GM23338 (cell line): ENCODE measurements at regions not wholly inside any gene's neighbourhood (a gene's known extent, or its start where the extent isn't known, plus 50 kb on each side); places are given as distances from the start of the nearest gene placed in this dataset.

ENCODE experiments used
- ATAC-seq: fragments of 200-7000 bp; cut with Tn5 transposase; 3 replicates; pipeline ENCODE4 v1.9.1; 2020
- DNase-seq: peaks from one replicate; pipeline ENCODE4 v3.0.0-alpha.2; 2015; ENCODE audit warnings: low spot score
- H2AFZ ChIP-seq: fragments of 200-600 bp; sonication (generic); 2 replicates; pipeline ENCODE4 v1.8.0; 2016; ENCODE audit warnings: antibody characterized with exemption, mild to moderate bottlenecking, moderate library complexity
- H3F3A ChIP-seq: fragments of 200-600 bp; sonication (generic); replicated peaks from 2 replicates; pipeline ENCODE4 v1.8.0; 2017; ENCODE audit warnings: antibody characterized with exemption, mixed run types, low read depth
- H3K27ac ChIP-seq: fragments of 200-600 bp; sonication (generic); 2 replicates; pipeline ENCODE4 v1.6.1; 2016; ENCODE audit warnings: low read depth
- H3K27me3 ChIP-seq: fragments of 200-600 bp; sonication (generic); 2 replicates; pipeline ENCODE4 v1.8.0; 2016; ENCODE audit warnings: mild to moderate bottlenecking, mixed run types, moderate library complexity; ENCODE audit not compliant: insufficient read depth
- H3K36me3 ChIP-seq: fragments of 200-600 bp; sonication (generic); 2 replicates; pipeline ENCODE4 v1.8.0; 2016; ENCODE audit warnings: mild to moderate bottlenecking; ENCODE audit not compliant: insufficient read depth
- H3K4me1 ChIP-seq: fragments of 200-600 bp; sonication (generic); 2 replicates; pipeline ENCODE4 v1.8.0; 2016; ENCODE audit warnings: mild to moderate bottlenecking, moderate library complexity; ENCODE audit not compliant: insufficient read depth
- H3K4me2 ChIP-seq: fragments of 200-600 bp; sonication (generic); 2 replicates; pipeline ENCODE4 v1.7.1; 2017; ENCODE audit warnings: mixed run types
- H3K4me3 ChIP-seq: fragments of 200-600 bp; sonication (generic); 2 replicates; pipeline ENCODE4 v1.6.1; 2016; ENCODE audit warnings: mixed run types
- H3K79me2 ChIP-seq: fragments of 200-600 bp; sonication (generic); replicated peaks from 2 replicates; pipeline ENCODE4 v1.8.0; 2017; ENCODE audit warnings: mild to moderate bottlenecking; ENCODE audit not compliant: insufficient read depth
- H3K9me2 ChIP-seq: fragments of 200-600 bp; sonication (generic); 2 replicates; pipeline ENCODE4 v1.8.0; 2017; ENCODE audit not compliant: insufficient read depth
- H4K20me1 ChIP-seq: fragments of 200-600 bp; sonication (generic); replicated peaks from 2 replicates; pipeline ENCODE4 v1.8.0; 2017; ENCODE audit warnings: mild to moderate bottlenecking; ENCODE audit not compliant: insufficient read depth
- H3K27ac Mint-ChIP-seq: 2 replicates; pipeline ENCODE4 v1.8.0; 2020; ENCODE audit warnings: inconsistent platforms, mild to moderate bottlenecking, moderate library complexity, mixed read lengths
- H3K27me3 Mint-ChIP-seq: 3 replicates; pipeline ENCODE4 v1.8.0; 2022; ENCODE audit warnings: low read depth, mild to moderate bottlenecking, moderate library complexity, mixed read lengths, inconsistent platforms; ENCODE audit not compliant: insufficient read depth, poor library complexity
- H3K36me3 Mint-ChIP-seq: 3 replicates; pipeline ENCODE4 v1.8.0; 2021; ENCODE audit warnings: low read depth, mild to moderate bottlenecking, inconsistent platforms, moderate library complexity, mixed read lengths
- H3K4me1 Mint-ChIP-seq: 3 replicates; pipeline ENCODE4 v1.8.0; 2020; ENCODE audit warnings: mild to moderate bottlenecking, inconsistent platforms, mixed read lengths
- H3K4me3 Mint-ChIP-seq: 3 replicates; pipeline ENCODE4 v1.8.0; 2021; ENCODE audit warnings: moderate library complexity, mild to moderate bottlenecking, inconsistent platforms, mixed read lengths
- H3K9me3 Mint-ChIP-seq: 3 replicates; pipeline ENCODE4 v1.8.0; 2020; ENCODE audit warnings: moderate library complexity, mild to moderate bottlenecking, inconsistent platforms, mixed read lengths
- CREB1 ChIP-seq: fragments of 250-450 bp; sonication (Bioruptor Pico); IDR thresholded peaks from 2 replicates; pipeline ENCODE4 v1.5.0; 2020; ENCODE audit warnings: low read depth, mild to moderate bottlenecking, moderate library complexity
- EZH2 ChIP-seq: fragments of 200-600 bp; sonication (generic); IDR thresholded peaks from one replicate; pipeline ENCODE4 v1.8.0; 2017; ENCODE audit warnings: antibody characterized with exemption, mild to moderate bottlenecking, low read depth; ENCODE audit not compliant: unreplicated experiment
- EZH2phosphoT487 ChIP-seq: fragments of 200-600 bp; sonication (generic); IDR thresholded peaks from one replicate; pipeline ENCODE4 v1.8.1; 2018; ENCODE audit warnings: antibody characterized with exemption; ENCODE audit not compliant: unreplicated experiment
- JUNB ChIP-seq: IDR thresholded peaks from one replicate; pipeline ENCODE4 v1.6.1; 2016; ENCODE audit warnings: antibody characterized with exemption; ENCODE audit not compliant: unreplicated experiment
- NANOG ChIP-seq: IDR thresholded peaks from 2 replicates; pipeline ENCODE4 v1.6.1; 2016; ENCODE audit warnings: antibody characterized with exemption, borderline replicate concordance
- STAT1 ChIP-seq: IDR thresholded peaks from one replicate; pipeline ENCODE4 v1.6.1; 2016; ENCODE audit warnings: antibody characterized with exemption; ENCODE audit not compliant: unreplicated experiment
- ZNF114 ChIP-seq: fragments of 250-450 bp; sonication (Bioruptor Pico); IDR thresholded peaks from 2 replicates; pipeline ENCODE4 v1.5.0; 2020; ENCODE audit warnings: mild to moderate bottlenecking, moderate library complexity
- TF ChIP-seq, protein P1 (sequence below): fragments of 250-450 bp; sonication (Bioruptor Pico); IDR thresholded peaks from 2 replicates; pipeline ENCODE4 v1.5.0; 2020; ENCODE audit warnings: mild to moderate bottlenecking, moderate library complexity

DNA sequence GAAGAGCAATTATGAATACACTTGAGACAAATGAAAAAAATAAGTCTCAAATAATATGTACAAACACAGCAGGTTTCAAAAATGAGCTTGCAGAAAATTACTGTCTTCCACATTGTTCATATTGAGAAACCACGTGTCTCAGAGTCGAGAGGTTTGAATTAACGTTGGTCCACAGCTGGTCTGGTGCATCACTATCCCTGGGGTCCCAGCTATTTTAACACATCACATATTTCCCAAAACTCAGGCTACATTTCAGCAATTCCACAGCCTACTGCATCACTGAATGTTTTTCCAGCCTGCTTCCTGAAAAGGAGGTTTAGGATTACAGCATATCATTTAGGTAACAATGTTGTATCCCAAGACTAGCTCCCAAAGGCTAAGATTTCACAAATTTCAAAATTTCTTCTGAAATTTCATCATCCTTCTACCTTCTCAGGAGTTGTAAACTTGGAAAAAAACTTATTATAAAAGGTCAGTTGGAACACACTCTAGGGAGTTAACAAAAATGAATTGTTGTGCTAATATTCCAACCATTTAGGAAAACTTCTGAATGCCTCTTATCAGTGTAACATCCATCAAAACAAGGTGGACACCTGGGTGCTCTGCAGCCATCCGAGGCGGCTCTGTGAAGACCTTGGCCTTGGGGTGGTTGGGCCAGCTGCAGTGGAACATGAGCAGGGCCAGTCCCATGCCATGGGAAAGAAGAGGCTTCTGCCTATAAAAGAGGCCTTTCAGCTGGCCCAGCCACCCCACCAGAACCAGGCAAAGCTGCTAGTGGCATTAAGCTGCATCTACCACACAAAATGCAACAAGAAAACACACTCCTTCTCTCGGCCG is 198.1 kb upstream of the RBBP8 start (continued):
- TF ChIP-seq, protein P1, sequence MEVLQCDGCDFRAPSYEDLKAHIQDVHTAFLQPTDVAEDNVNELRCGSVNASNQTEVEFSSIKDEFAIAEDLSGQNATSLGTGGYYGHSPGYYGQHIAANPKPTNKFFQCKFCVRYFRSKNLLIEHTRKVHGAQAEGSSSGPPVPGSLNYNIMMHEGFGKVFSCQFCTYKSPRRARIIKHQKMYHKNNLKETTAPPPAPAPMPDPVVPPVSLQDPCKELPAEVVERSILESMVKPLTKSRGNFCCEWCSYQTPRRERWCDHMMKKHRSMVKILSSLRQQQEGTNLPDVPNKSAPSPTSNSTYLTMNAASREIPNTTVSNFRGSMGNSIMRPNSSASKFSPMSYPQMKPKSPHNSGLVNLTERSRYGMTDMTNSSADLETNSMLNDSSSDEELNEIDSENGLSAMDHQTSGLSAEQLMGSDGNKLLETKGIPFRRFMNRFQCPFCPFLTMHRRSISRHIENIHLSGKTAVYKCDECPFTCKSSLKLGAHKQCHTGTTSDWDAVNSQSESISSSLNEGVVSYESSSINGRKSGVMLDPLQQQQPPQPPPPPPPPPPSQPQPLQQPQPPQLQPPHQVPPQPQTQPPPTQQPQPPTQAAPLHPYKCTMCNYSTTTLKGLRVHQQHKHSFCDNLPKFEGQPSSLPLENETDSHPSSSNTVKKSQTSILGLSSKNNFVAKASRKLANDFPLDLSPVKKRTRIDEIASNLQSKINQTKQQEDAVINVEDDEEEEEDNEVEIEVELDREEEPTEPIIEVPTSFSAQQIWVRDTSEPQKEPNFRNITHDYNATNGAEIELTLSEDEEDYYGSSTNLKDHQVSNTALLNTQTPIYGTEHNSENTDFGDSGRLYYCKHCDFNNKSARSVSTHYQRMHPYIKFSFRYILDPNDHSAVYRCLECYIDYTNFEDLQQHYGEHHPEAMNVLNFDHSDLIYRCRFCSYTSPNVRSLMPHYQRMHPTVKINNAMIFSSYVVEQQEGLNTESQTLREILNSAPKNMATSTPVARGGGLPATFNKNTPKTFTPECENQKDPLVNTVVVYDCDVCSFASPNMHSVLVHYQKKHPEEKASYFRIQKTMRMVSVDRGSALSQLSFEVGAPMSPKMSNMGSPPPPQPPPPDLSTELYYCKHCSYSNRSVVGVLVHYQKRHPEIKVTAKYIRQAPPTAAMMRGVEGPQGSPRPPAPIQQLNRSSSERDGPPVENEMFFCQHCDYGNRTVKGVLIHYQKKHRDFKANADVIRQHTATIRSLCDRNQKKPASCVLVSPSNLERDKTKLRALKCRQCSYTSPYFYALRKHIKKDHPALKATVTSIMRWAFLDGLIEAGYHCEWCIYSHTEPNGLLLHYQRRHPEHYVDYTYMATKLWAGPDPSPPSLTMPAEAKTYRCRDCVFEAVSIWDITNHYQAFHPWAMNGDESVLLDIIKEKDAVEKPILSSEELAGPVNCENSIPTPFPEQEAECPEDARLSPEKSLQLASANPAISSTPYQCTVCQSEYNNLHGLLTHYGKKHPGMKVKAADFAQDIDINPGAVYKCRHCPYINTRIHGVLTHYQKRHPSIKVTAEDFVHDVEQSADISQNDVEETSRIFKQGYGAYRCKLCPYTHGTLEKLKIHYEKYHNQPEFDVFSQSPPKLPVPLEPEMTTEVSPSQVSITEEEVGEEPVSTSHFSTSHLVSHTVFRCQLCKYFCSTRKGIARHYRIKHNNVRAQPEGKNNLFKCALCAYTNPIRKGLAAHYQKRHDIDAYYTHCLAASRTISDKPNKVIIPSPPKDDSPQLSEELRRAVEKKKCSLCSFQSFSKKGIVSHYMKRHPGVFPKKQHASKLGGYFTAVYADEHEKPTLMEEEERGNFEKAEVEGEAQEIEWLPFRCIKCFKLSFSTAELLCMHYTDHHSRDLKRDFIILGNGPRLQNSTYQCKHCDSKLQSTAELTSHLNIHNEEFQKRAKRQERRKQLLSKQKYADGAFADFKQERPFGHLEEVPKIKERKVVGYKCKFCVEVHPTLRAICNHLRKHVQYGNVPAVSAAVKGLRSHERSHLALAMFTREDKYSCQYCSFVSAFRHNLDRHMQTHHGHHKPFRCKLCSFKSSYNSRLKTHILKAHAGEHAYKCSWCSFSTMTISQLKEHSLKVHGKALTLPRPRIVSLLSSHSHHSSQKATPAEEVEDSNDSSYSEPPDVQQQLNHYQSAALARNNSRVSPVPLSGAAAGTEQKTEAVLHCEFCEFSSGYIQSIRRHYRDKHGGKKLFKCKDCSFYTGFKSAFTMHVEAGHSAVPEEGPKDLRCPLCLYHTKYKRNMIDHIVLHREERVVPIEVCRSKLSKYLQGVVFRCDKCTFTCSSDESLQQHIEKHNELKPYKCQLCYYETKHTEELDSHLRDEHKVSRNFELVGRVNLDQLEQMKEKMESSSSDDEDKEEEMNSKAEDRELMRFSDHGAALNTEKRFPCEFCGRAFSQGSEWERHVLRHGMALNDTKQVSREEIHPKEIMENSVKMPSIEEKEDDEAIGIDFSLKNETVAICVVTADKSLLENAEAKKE = no peak

DNA sequence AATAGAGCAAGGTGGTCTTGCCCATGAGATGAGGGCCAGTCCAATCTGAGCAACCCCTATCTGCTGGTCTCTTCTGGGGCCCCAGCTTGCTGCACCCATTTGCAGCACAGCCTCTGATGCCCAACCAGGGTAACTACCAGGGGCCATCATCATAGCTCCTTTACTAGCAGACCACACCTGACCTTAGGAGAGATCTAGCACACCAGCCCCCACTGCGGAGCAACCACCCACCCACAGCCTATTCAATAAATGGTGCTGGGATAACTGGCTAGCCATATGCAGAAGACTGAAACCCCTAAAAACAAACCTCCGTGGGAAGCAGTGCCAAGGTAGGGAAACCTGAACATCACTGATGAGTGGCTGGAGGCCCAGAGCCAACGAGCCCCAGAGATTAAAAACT is 196.1 kb upstream of the RBBP8 start:
- Histone ChIP-seq H3K4me1 (peaks cover 6% of the 10 kb centered on the region; the same call in 1 of the 2 replicates), H3F3A (no peaks in the 10 kb centered on the region), H3K4me2 (no peak overlapping the region), H3K27ac (no peak overlapping the region), H4K20me1 (no peaks in the 10 kb centered on the region), H3K9me2 (peaks cover 7% of the 10 kb centered on the region), H3K27me3 (no peaks in the 10 kb centered on the region), H2AFZ (no peak overlapping the region), H3K79me2 (no peaks in the 10 kb centered on the region), H3K4me3 (no peak overlapping the region), H3K36me3 (no peaks in the 10 kb centered on the region)
- DNase-seq (no peak), ATAC-seq (no peak)
- Mint-ChIP-seq H3K27me3 (peaks cover 2% of the 10 kb centered on the region), H3K36me3 (no peaks in the 10 kb centered on the region), H3K27ac (no peak overlapping the region), H3K4me3 (no peak overlapping the region), H3K9me3 (no peaks in the 10 kb centered on the region), H3K4me1 (peaks cover 10% of the 10 kb centered on the region; the same call in 2 of the 3 replicates)
- TF ChIP-seq NANOG (no peak), EZH2 (no peak), JUNB (no peak), EZH2phosphoT487 (no peak), CREB1 (CRISPR knock-in tag) (no peak), ZNF114 (no peak), STAT1 (no peak)
- TF ChIP-seq, protein P1 = no peak
